ENCODE measurements at regions not wholly inside any gene's neighbourhood (a gene's known extent, or its start where the extent isn't known, plus 50 kb on each side); places are given as distances from the start of the nearest gene placed in this dataset.

DNA sequence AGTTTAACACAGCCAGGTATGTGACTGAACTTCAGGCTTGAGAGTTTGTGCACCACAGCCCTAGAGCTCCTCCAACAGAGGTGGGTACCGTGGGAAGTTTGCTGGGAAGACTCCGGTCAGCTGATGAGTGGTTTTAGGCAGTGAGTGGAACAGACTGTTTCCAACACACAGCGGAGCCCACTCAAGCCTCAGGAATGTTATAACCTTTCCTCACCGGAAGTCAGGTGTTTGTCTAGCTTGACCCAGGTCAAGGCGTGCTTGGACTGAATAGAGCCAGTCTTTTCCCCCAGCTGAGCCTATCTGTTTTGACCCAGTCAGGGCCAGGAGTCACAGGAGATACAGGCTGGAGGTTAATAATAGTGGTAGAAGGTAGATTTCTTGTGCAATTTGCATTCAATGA lies 138.4 kb upstream of the PARP11 start (continued):
- TF ChIP-seq, protein P1, sequence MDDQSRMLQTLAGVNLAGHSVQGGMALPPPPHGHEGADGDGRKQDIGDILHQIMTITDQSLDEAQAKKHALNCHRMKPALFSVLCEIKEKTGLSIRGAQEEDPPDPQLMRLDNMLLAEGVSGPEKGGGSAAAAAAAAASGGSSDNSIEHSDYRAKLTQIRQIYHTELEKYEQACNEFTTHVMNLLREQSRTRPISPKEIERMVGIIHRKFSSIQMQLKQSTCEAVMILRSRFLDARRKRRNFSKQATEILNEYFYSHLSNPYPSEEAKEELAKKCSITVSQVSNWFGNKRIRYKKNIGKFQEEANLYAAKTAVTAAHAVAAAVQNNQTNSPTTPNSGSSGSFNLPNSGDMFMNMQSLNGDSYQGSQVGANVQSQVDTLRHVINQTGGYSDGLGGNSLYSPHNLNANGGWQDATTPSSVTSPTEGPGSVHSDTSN (CRISPR knock-in tag; IDR thresholded peaks at IDR 0.05; ENCODE audit: borderline replicate concordance): no peak
- TF ChIP-seq ZSCAN31 (CRISPR knock-in tag; IDR thresholded peaks at IDR 0.05; ENCODE audit: low read depth): no peak
- no peak for TF ChIP-seq ZNF224 (CRISPR knock-in tag; IDR thresholded peaks at IDR 0.05)
- TF ChIP-seq ZNF563 (CRISPR knock-in tag; IDR thresholded peaks at IDR 0.05): no peak
- TF ChIP-seq KLF6 (CRISPR knock-in tag; IDR thresholded peaks at IDR 0.05): 0 out of 2 replicates have a peak, but pooled peaks have one; percentile 17
- no peak for TF ChIP-seq ZNF713 (CRISPR knock-in tag; IDR thresholded peaks at IDR 0.05)
- TF ChIP-seq FOXK2 (IDR thresholded peaks at IDR 0.05): no peak
- no peak for TF ChIP-seq PAX8 (CRISPR knock-in tag; IDR thresholded peaks at IDR 0.05; ENCODE audit: borderline replicate concordance)
- no peak for TF ChIP-seq ZBTB8A (CRISPR knock-in tag; IDR thresholded peaks at IDR 0.05; ENCODE audit: borderline replicate concordance, low read depth)
- TF ChIP-seq FOSL2 (CRISPR knock-in tag; IDR thresholded peaks at IDR 0.05): peak; percentile 98
- no peak for TF ChIP-seq ELF4 (CRISPR knock-in tag; IDR thresholded peaks at IDR 0.05; ENCODE audit: borderline replicate concordance)
- TF ChIP-seq MEIS2 (CRISPR knock-in tag; IDR thresholded peaks at IDR 0.05): peak; percentile 50; the same call in 1 of the 2 replicates
- no peak for TF ChIP-seq CCDC6 (CRISPR knock-in tag; IDR thresholded peaks at IDR 0.05)
- no peak for TF ChIP-seq ZNF891 (CRISPR knock-in tag; IDR thresholded peaks at IDR 0.05)
- TF ChIP-seq PCBP1 (IDR thresholded peaks at IDR 0.05; ENCODE audit: borderline replicate concordance, low read depth, low read length): no peak
- TF ChIP-seq ZNF20 (CRISPR knock-in tag; IDR thresholded peaks at IDR 0.05): no peak
- TF ChIP-seq, protein P2, sequence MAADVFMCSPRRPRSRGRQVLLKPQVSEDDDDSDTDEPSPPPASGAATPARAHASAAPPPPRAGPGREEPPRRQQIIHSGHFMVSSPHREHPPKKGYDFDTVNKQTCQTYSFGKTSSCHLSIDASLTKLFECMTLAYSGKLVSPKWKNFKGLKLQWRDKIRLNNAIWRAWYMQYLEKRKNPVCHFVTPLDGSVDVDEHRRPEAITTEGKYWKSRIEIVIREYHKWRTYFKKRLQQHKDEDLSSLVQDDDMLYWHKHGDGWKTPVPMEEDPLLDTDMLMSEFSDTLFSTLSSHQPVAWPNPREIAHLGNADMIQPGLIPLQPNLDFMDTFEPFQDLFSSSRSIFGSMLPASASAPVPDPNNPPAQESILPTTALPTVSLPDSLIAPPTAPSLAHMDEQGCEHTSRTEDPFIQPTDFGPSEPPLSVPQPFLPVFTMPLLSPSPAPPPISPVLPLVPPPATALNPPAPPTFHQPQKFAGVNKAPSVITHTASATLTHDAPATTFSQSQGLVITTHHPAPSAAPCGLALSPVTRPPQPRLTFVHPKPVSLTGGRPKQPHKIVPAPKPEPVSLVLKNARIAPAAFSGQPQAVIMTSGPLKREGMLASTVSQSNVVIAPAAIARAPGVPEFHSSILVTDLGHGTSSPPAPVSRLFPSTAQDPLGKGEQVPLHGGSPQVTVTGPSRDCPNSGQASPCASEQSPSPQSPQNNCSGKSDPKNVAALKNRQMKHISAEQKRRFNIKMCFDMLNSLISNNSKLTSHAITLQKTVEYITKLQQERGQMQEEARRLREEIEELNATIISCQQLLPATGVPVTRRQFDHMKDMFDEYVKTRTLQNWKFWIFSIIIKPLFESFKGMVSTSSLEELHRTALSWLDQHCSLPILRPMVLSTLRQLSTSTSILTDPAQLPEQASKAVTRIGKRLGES (CRISPR knock-in tag; IDR thresholded peaks at IDR 0.05; ENCODE audit: borderline replicate concordance): no peak
- TF ChIP-seq HMGXB4 (CRISPR knock-in tag; IDR thresholded peaks at IDR 0.05; ENCODE audit: borderline replicate concordance in 1 of 2, low read depth in 1 of 2): 0 out of 4 replicates have a peak, but pooled peaks of 1 of the 2 experiments have one; percentile 30
- TF ChIP-seq, protein P3, sequence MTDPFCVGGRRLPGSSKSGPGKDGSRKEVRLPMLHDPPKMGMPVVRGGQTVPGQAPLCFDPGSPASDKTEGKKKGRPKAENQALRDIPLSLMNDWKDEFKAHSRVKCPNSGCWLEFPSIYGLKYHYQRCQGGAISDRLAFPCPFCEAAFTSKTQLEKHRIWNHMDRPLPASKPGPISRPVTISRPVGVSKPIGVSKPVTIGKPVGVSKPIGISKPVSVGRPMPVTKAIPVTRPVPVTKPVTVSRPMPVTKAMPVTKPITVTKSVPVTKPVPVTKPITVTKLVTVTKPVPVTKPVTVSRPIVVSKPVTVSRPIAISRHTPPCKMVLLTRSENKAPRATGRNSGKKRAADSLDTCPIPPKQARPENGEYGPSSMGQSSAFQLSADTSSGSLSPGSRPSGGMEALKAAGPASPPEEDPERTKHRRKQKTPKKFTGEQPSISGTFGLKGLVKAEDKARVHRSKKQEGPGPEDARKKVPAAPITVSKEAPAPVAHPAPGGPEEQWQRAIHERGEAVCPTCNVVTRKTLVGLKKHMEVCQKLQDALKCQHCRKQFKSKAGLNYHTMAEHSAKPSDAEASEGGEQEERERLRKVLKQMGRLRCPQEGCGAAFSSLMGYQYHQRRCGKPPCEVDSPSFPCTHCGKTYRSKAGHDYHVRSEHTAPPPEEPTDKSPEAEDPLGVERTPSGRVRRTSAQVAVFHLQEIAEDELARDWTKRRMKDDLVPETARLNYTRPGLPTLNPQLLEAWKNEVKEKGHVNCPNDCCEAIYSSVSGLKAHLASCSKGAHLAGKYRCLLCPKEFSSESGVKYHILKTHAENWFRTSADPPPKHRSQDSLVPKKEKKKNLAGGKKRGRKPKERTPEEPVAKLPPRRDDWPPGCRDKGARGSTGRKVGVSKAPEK (CRISPR knock-in tag; IDR thresholded peaks at IDR 0.05; ENCODE audit: borderline replicate concordance): no peak
- no peak for TF ChIP-seq CHD2 (IDR thresholded peaks at IDR 0.05; ENCODE audit: low read depth, low read length)
- TF ChIP-seq HIVEP1 (CRISPR knock-in tag; IDR thresholded peaks at IDR 0.05): no peak
- TF ChIP-seq SP2 (CRISPR knock-in tag; IDR thresholded peaks at IDR 0.05): no peak
- TF ChIP-seq TCF12 (IDR thresholded peaks at IDR 0.05): no peak
- TF ChIP-seq TCF12 (CRISPR knock-in tag; IDR thresholded peaks at IDR 0.05): no peak
